Glutamatergic neuron (in vitro differentiated cells): ENCODE measurements at regions not wholly inside any gene's neighbourhood (a gene's known extent, or its start where the extent isn't known, plus 50 kb on each side); places are given as distances from the start of the nearest gene placed in this dataset.

Experiments used
- DNase-seq: peaks from one replicate; pipeline ENCODE4 v3.0.0; 2022
- H3K27ac Mint-ChIP-seq: one replicate; pipeline ENCODE4 v1.8.0; 2020; ENCODE audit warnings: mild to moderate bottlenecking, mixed read lengths, inconsistent platforms; ENCODE audit not compliant: unreplicated experiment
- H3K27me3 Mint-ChIP-seq: one replicate; pipeline ENCODE4 v1.8.0; 2020; ENCODE audit warnings: mild to moderate bottlenecking, moderate library complexity, mixed read lengths, inconsistent platforms; ENCODE audit not compliant: unreplicated experiment
- H3K36me3 Mint-ChIP-seq: one replicate; pipeline ENCODE4 v1.8.0; 2020; ENCODE audit warnings: mild to moderate bottlenecking, mixed read lengths, inconsistent platforms; ENCODE audit not compliant: unreplicated experiment
- H3K4me1 Mint-ChIP-seq: one replicate; pipeline ENCODE4 v1.8.0; 2020; ENCODE audit warnings: mild to moderate bottlenecking, low read depth, mixed read lengths, inconsistent platforms; ENCODE audit not compliant: unreplicated experiment
- H3K4me3 Mint-ChIP-seq: one replicate; pipeline ENCODE4 v1.8.0; 2020; ENCODE audit warnings: mild to moderate bottlenecking, mixed read lengths, inconsistent platforms; ENCODE audit not compliant: unreplicated experiment
- H3K9me3 Mint-ChIP-seq: one replicate; pipeline ENCODE4 v1.8.0; 2020; ENCODE audit warnings: mild to moderate bottlenecking, moderate library complexity, mixed read lengths, inconsistent platforms; ENCODE audit not compliant: unreplicated experiment
- TF ChIP-seq, protein P1 (sequence below): fragments of 200-600 bp; sonication (generic); IDR thresholded peaks from one replicate; pipeline ENCODE4 v1.5.0; 2021; ENCODE audit not compliant: partially characterized antibody, unreplicated experiment

- no peaks in the 10 kb centered on the region for H3K9me3 Mint-ChIP-seq
- H3K36me3 Mint-ChIP-seq = no peaks in the 10 kb centered on the region
- H3K27me3 Mint-ChIP-seq = no peaks in the 10 kb centered on the region
- no peak overlapping the region for H3K27ac Mint-ChIP-seq
- DNase-seq = no peak
- TF ChIP-seq, protein P1, sequence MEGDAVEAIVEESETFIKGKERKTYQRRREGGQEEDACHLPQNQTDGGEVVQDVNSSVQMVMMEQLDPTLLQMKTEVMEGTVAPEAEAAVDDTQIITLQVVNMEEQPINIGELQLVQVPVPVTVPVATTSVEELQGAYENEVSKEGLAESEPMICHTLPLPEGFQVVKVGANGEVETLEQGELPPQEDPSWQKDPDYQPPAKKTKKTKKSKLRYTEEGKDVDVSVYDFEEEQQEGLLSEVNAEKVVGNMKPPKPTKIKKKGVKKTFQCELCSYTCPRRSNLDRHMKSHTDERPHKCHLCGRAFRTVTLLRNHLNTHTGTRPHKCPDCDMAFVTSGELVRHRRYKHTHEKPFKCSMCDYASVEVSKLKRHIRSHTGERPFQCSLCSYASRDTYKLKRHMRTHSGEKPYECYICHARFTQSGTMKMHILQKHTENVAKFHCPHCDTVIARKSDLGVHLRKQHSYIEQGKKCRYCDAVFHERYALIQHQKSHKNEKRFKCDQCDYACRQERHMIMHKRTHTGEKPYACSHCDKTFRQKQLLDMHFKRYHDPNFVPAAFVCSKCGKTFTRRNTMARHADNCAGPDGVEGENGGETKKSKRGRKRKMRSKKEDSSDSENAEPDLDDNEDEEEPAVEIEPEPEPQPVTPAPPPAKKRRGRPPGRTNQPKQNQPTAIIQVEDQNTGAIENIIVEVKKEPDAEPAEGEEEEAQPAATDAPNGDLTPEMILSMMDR = no peak
- H3K4me1 Mint-ChIP-seq = peaks cover 2% of the 10 kb centered on the region
- H3K4me3 Mint-ChIP-seq = no peak overlapping the region
Measured at GRCh38 chr14:94690896-94691659, 78.8 kb downstream of the GSC start.

GRCh38 chr14:94690486-94690885, 78.3 kb downstream of the SERPINA3 start:
- DNase-seq = no peak
- peaks cover 2% of the 10 kb centered on the region for H3K4me1 Mint-ChIP-seq
- H3K27ac Mint-ChIP-seq = no peak overlapping the region
- no peak overlapping the region for H3K4me3 Mint-ChIP-seq
- no peaks in the 10 kb centered on the region for H3K27me3 Mint-ChIP-seq
- H3K9me3 Mint-ChIP-seq = no peaks in the 10 kb centered on the region
- TF ChIP-seq, protein P1 = no peak
- no peaks in the 10 kb centered on the region for H3K36me3 Mint-ChIP-seq

GRCh38 chr14:94689985-94690400, 77.8 kb downstream of the SERPINA3 start:
- TF ChIP-seq, protein P1 = no peak

DNA sequence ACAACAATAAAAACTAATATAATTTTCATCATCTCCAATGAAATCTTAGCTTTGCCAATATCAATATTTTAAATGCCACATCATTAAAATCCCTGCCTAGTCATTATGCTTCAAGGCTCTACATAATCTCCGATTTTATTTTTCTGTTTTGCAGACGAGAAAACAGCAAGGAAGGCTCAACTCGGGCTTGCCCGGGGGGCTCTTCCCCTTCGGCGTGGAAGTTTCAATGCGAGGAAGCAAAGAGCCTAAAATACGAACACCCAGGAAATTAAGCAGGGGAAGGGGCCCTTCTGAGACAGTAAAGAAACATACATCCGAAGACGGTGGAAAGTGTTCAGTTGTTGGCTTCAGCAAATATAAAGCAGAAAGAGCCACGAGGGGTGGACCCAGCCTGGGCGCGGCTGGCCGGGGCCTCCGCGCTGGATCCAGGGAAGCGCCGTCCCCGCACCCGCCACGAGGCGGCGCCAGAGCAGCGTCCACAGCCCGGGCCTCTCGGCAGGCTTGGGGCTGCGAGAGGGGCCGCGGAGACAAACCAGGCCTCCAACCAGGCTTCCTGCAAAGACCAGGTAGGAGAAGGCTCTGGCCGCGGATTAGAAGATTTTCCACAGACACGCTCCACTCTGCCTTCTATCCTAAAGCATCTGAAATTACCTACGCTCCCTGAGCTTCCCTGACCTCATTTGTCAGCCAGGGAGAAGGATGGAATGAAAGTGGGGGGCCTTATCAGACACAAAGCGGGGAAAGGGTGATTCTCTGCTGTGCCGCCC, 77.2 kb downstream of the SERPINA3 start:
- Mint-ChIP-seq H3K27me3 (no peaks in the 10 kb centered on the region), H3K27ac (no peak overlapping the region), H3K9me3 (no peaks in the 10 kb centered on the region), H3K36me3 (no peaks in the 10 kb centered on the region), H3K4me3 (no peak overlapping the region), H3K4me1 (peaks cover 2% of the 10 kb centered on the region)
- DNase-seq = peak; percentile 89
- TF ChIP-seq, protein P1 = peak; percentile 99

More at GRCh38 chr14:94689985-94690400, 77.8 kb downstream of the SERPINA3 start:
- no peaks in the 10 kb centered on the region for H3K36me3 Mint-ChIP-seq
- no peak for DNase-seq
- H3K27me3 Mint-ChIP-seq = no peaks in the 10 kb centered on the region
- H3K4me1 Mint-ChIP-seq = peaks cover 2% of the 10 kb centered on the region
- no peaks in the 10 kb centered on the region for H3K9me3 Mint-ChIP-seq
- H3K4me3 Mint-ChIP-seq = no peak overlapping the region
- H3K27ac Mint-ChIP-seq = no peak overlapping the region
